K562 (cell line): ENCODE measurements at regions not wholly inside any gene's neighbourhood (a gene's known extent, or its start where the extent isn't known, plus 50 kb on each side); places are given as distances from the start of the nearest gene placed in this dataset.

ENCODE experiments used
- CREM ChIP-seq: IDR thresholded peaks from 2 replicates; pipeline ENCODE4 v1.6.1; 2014; ENCODE audit warnings: antibody characterized with exemption, low read depth
- E2F8 ChIP-seq: fragments of 450-650 bp; IDR thresholded peaks from 2 replicates; pipeline ENCODE4 v1.7.1; 2018; ENCODE audit warnings: mild to moderate bottlenecking, low read depth; ENCODE audit not compliant: partially characterized antibody
- EP400 ChIP-seq: fragments of 450-650 bp; IDR thresholded peaks from 2 replicates; pipeline ENCODE4 v1.6.1; 2017; ENCODE audit warnings: antibody characterized with exemption, mild to moderate bottlenecking, moderate library complexity
- ILF3 ChIP-seq: fragments of 450-650 bp; IDR thresholded peaks from 2 replicates; pipeline ENCODE4 v1.6.1; 2018; ENCODE audit warnings: antibody characterized with exemption, mild to moderate bottlenecking, moderate library complexity, borderline replicate concordance
- MBD1 ChIP-seq: fragments of 250-450 bp; sonication (Bioruptor Pico); IDR thresholded peaks from 2 replicates; pipeline ENCODE4 v1.8.0; 2022; ENCODE audit warnings: inconsistent platforms
- NONO ChIP-seq, 2 experiments: fragments of 200-400 bp in 1 of 2; fragments of 450-650 bp in 1 of 2; formaldehyde crosslinking in 1 of 2; IDR thresholded peaks; 2 replicates each; pipeline ENCODE4 v1.6.1; 2017; ENCODE audit warnings: low read depth in 2 of 2, mild to moderate bottlenecking in 2 of 2, moderate library complexity in 2 of 2, low read length in 1 of 2
- OTX1 ChIP-seq: fragments of 450-650 bp; formaldehyde crosslinking; IDR thresholded peaks from 2 replicates; pipeline ENCODE4 v1.4.0; 2022; ENCODE audit warnings: mild to moderate bottlenecking
- POLR2A ChIP-seq: fragments of 450-650 bp; conservative IDR thresholded peaks from 2 replicates; pipeline ENCODE4 v1.6.1; 2016
- PRPF4 ChIP-seq: fragments of 200-400 bp; formaldehyde crosslinking; IDR thresholded peaks from one replicate; pipeline ENCODE4 v1.6.1; 2017; ENCODE audit warnings: low read length, low read depth, mild to moderate bottlenecking; ENCODE audit not compliant: insufficient read depth, poor library complexity, severe bottlenecking
- RERE ChIP-seq: sonication (generic); formaldehyde crosslinking; IDR thresholded peaks from 2 replicates; pipeline ENCODE4 v1.8.0; 2023; ENCODE audit warnings: missing genetic modification reagents, mild to moderate bottlenecking, borderline replicate concordance
- SMAD2 ChIP-seq: fragments of 150-350 bp; IDR thresholded peaks from 2 replicates; pipeline ENCODE4 v1.6.1; 2014; ENCODE audit warnings: low read depth, mild to moderate bottlenecking, low read length
- U2AF1 ChIP-seq: fragments of 200-400 bp; formaldehyde crosslinking; optimal IDR thresholded peaks from 2 replicates; pipeline ENCODE3; 2017; ENCODE audit warnings: mild to moderate bottlenecking, low read depth, low read length, moderate library complexity
- ZBTB9 ChIP-seq: fragments of 450-650 bp; formaldehyde crosslinking; IDR thresholded peaks from 2 replicates; pipeline ENCODE4 v1.4.0; 2020; ENCODE audit warnings: mild to moderate bottlenecking, moderate library complexity
- ZNF217 ChIP-seq: sonication (generic); formaldehyde crosslinking; IDR thresholded peaks from 2 replicates; pipeline ENCODE4 v1.8.0; 2022; ENCODE audit warnings: mild to moderate bottlenecking, missing genetic modification reagents
- ZNF280A ChIP-seq: fragments of 450-650 bp; IDR thresholded peaks from 2 replicates; pipeline ENCODE4 v1.6.1; 2018; ENCODE audit warnings: mild to moderate bottlenecking, low read depth; ENCODE audit not compliant: partially characterized antibody

- TF ChIP-seq RERE (no peak), ZNF217 (no peak), MBD1 (no peak), NONO (IDR thresholded peaks at IDR 0.05; ENCODE audit: low read depth in 2 of 2, low read length in 1 of 2) (no peak), OTX1 (CRISPR knock-in tag) (no peak), ZBTB9 (CRISPR knock-in tag) (no peak), U2AF1 (no peak), ILF3 (no peak), SMAD2 (no peak), E2F8 (no peak), EP400 (no peak), ZNF280A (no peak), CREM (no peak), PRPF4 (no peak), POLR2A (no peak)
Observed at GRCh38 chr4:41429280-41429669, 108.7 kb upstream of the LIMCH1 start (continued).
